ENCODE measurements at regions not wholly inside any gene's neighbourhood (a gene's known extent, or its start where the extent isn't known, plus 50 kb on each side); places are given as distances from the start of the nearest gene placed in this dataset.

DNA sequence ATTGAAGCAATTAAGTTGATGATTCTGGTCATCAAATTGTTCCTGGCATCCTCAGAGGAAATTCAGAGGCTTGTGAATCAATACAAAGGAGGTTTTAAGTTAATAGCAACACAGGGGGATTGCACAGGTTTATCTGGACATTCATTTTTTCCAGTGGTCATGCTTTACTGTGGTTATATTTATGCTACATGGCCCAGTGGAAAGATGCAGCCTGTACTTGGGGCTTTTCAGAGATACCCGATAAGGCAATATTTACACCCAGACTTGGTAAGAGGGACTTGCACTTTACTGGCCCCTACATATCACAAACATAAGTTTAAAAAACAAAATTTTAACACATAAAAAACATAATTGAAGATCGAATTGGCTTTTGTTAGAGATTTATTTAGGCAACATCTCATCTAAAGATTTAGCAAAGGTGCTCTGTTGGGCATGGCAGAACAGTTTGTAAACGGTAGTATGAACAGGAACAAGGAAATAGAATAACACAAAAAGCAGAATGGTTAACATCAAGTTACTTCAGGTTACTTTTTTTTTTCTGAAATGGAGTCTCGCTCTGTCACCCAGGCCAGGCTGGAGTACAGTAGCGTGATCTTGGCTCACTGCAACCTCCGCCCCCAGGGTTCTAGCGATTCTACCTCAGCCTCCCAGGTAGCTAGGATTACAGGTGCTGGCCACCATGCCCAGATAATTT, 49.7 kb upstream of the GLDC start:
- TF ChIP-seq, protein P1, sequence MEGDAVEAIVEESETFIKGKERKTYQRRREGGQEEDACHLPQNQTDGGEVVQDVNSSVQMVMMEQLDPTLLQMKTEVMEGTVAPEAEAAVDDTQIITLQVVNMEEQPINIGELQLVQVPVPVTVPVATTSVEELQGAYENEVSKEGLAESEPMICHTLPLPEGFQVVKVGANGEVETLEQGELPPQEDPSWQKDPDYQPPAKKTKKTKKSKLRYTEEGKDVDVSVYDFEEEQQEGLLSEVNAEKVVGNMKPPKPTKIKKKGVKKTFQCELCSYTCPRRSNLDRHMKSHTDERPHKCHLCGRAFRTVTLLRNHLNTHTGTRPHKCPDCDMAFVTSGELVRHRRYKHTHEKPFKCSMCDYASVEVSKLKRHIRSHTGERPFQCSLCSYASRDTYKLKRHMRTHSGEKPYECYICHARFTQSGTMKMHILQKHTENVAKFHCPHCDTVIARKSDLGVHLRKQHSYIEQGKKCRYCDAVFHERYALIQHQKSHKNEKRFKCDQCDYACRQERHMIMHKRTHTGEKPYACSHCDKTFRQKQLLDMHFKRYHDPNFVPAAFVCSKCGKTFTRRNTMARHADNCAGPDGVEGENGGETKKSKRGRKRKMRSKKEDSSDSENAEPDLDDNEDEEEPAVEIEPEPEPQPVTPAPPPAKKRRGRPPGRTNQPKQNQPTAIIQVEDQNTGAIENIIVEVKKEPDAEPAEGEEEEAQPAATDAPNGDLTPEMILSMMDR (IDR thresholded peaks at IDR 0.05) = no peak
- no peak for TF ChIP-seq POLR2A (IDR thresholded peaks at IDR 0.05)

Measured in breast epithelium (tissue), 3 donors.